ENCODE measurements at regions not wholly inside any gene's neighbourhood (a gene's known extent, or its start where the extent isn't known, plus 50 kb on each side); places are given as distances from the start of the nearest gene placed in this dataset.

DNA sequence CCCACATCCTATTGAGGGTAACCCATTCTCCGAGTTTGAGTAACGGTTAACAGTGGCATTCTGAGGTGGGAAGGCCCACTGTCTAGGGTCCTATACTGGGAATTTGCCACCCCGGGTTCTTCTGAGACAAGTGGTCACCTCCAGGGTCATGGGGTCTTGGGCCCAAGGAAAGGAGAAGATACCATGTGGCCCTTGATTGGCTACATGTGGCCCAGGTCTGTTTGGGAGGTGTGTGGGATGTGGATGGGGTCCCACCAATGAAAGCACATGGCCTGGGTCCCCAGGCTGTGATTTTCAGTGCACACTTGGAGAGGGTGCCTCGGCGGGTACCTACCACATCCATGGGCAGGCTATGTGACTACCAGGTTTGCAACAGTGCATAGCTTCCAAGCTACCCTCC is 214.4 kb downstream of the UBE3A start:
- TF ChIP-seq ZFP30 (CRISPR knock-in tag; IDR thresholded peaks at IDR 0.05) (no peak), CREB5 (CRISPR knock-in tag; IDR thresholded peaks at IDR 0.05; ENCODE audit: low read depth) (no peak), PPARA (CRISPR knock-in tag; IDR thresholded peaks at IDR 0.05; ENCODE audit: borderline replicate concordance) (no peak), TOX (CRISPR knock-in tag; IDR thresholded peaks at IDR 0.05; ENCODE audit: borderline replicate concordance) (no peak), ZNF8 (CRISPR knock-in tag; IDR thresholded peaks at IDR 0.05) (no peak), ZNF70 (CRISPR knock-in tag; IDR thresholded peaks at IDR 0.05) (no peak), TCF4 (CRISPR knock-in tag; IDR thresholded peaks at IDR 0.05; ENCODE audit: borderline replicate concordance) (no peak), ISL1 (CRISPR knock-in tag; IDR thresholded peaks at IDR 0.05) (no peak)
